Gastroesophageal sphincter (tissue), 4 donors: ENCODE measurements at regions not wholly inside any gene's neighbourhood (a gene's known extent, or its start where the extent isn't known, plus 50 kb on each side); places are given as distances from the start of the nearest gene placed in this dataset.

ENCODE experiments used
- ATAC-seq: fragments of 150-250 bp; one replicate; pipeline ENCODE4 v1.9.1; 2016; ENCODE audit warnings: mild to moderate bottlenecking, moderate library complexity
- H3K27ac ChIP-seq, 4 donors: fragments of 200-600 bp; sonication (generic) in 3 of 4; 1 replicate in 3 of 4; 2 replicates in 1 of 4; pipeline ENCODE4 v1.5.1; 2016 to 2019
- H3K27me3 ChIP-seq: fragments of 200-600 bp; sonication (generic); one replicate; pipeline ENCODE4 v1.5.1; 2019
- H3K36me3 ChIP-seq, 2 donors: fragments of 200-600 bp; sonication (generic); one replicate each; pipeline ENCODE4 v1.5.1; 2019; ENCODE audit warnings: control low read depth in 1 of 2
- H3K4me1 ChIP-seq, 3 donors: fragments of 200-600 bp; sonication (generic); 1 replicate in 2 of 3; 2 replicates in 1 of 3; pipeline ENCODE4 v1.5.1; 2016 to 2019; ENCODE audit warnings: control low read depth in 2 of 3
- H3K4me3 ChIP-seq, 2 donors: fragments of 200-600 bp; sonication (generic); one replicate each; pipeline ENCODE4 v1.5.1; 2019; ENCODE audit warnings: mild to moderate bottlenecking in 1 of 2, moderate library complexity in 1 of 2
- H3K9me3 ChIP-seq, 3 donors: fragments of 200-600 bp; sonication (generic); one replicate each; pipeline ENCODE4 v1.5.1; 2017 to 2019; ENCODE audit warnings: control low read depth in 2 of 3
- EP300 ChIP-seq: sonication (generic); formaldehyde crosslinking; IDR thresholded peaks from one replicate; pipeline ENCODE4 v1.6.1; 2017; ENCODE audit warnings: antibody characterized with exemption, mild to moderate bottlenecking
- POLR2A ChIP-seq, 2 donors: fragments of 450-650 bp; IDR thresholded peaks; one replicate each; pipeline ENCODE4 v1.6.1; 2017; ENCODE audit warnings: antibody characterized with exemption in 2 of 2, mild to moderate bottlenecking in 2 of 2, moderate library complexity in 1 of 2
- POLR2AphosphoS5 ChIP-seq: sonication (generic); formaldehyde crosslinking; IDR thresholded peaks from one replicate; pipeline ENCODE4 v1.6.1; 2017; ENCODE audit warnings: antibody characterized with exemption
- WGBS, 2 donors: methylation state at CpG; one replicate each; pipeline ENCODE4 v1.1.5; 2018; ENCODE audit warnings: low coverage in 1 of 2; 5-methylcytosine and 5-hydroxymethylcytosine counted together
- TF ChIP-seq, protein P1 (sequence below), 4 experiments: fragments of 200-600 bp in 2 of 4; fragments of 450-650 bp in 2 of 4; sonication (generic) in 1 of 4; IDR thresholded peaks; one replicate each; pipeline ENCODE4 v1.5.1; 2017 to 2019; ENCODE audit warnings: antibody characterized with exemption in 4 of 4, mild to moderate bottlenecking in 2 of 4, moderate library complexity in 2 of 4

GRCh38 chr20:4342609-4343008, 93.5 kb upstream of the ADRA1D start:
- TF ChIP-seq POLR2AphosphoS5 (no peak), EP300 (no peak), POLR2A (IDR thresholded peaks at IDR 0.05) (no peak)
- TF ChIP-seq, protein P1, sequence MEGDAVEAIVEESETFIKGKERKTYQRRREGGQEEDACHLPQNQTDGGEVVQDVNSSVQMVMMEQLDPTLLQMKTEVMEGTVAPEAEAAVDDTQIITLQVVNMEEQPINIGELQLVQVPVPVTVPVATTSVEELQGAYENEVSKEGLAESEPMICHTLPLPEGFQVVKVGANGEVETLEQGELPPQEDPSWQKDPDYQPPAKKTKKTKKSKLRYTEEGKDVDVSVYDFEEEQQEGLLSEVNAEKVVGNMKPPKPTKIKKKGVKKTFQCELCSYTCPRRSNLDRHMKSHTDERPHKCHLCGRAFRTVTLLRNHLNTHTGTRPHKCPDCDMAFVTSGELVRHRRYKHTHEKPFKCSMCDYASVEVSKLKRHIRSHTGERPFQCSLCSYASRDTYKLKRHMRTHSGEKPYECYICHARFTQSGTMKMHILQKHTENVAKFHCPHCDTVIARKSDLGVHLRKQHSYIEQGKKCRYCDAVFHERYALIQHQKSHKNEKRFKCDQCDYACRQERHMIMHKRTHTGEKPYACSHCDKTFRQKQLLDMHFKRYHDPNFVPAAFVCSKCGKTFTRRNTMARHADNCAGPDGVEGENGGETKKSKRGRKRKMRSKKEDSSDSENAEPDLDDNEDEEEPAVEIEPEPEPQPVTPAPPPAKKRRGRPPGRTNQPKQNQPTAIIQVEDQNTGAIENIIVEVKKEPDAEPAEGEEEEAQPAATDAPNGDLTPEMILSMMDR (IDR thresholded peaks at IDR 0.05): no peak
- Histone ChIP-seq H3K27me3 (no peaks in the 10 kb centered on the region), H3K27ac (no peak overlapping the region), H3K9me3 (no peaks in the 10 kb centered on the region), H3K4me1 (peaks cover 0 to 8% (median 0%) of the 10 kb centered on the region in 3 donors), H3K4me3 (no peak overlapping the region), H3K36me3 (no peaks in the 10 kb centered on the region)
- WGBS, 2 donors: 10 to 19% methylated on average over 2 of the region's 2 CpGs
- no peak for ATAC-seq

- H3K9me3 ChIP-seq: no peaks in the 10 kb centered on the region
- no peak for TF ChIP-seq POLR2AphosphoS5
- TF ChIP-seq, protein P1 (IDR thresholded peaks at IDR 0.05): no peak
- TF ChIP-seq POLR2A (IDR thresholded peaks at IDR 0.05): no peak
- TF ChIP-seq EP300: no peak
- no peak for ATAC-seq
- WGBS, 2 donors: 32 to 43% methylated on average over 6 of the region's 6 CpGs
- H3K27ac ChIP-seq: no peak overlapping the region
- no peaks in the 10 kb centered on the region for H3K36me3 ChIP-seq
- H3K4me3 ChIP-seq: no peak overlapping the region
- no peaks in the 10 kb centered on the region for H3K27me3 ChIP-seq
- peaks cover 0 to 8% (median 0%) of the 10 kb centered on the region in 3 donors for H3K4me1 ChIP-seq
Observed at GRCh38 chr20:4341804-4342485, 92.9 kb upstream of the ADRA1D start.

GRCh38 chr20:4335722-4336121, 86.6 kb upstream of the ADRA1D start:
- Histone ChIP-seq H3K36me3 (no peaks in the 10 kb centered on the region), H3K9me3 (no peaks in the 10 kb centered on the region), H3K27ac (no peak overlapping the region), H3K27me3 (no peaks in the 10 kb centered on the region), H3K4me3 (no peak overlapping the region), H3K4me1 (no peaks in the 10 kb centered on the region)
- no peak for ATAC-seq
- no peak for TF ChIP-seq POLR2AphosphoS5
- no peak for TF ChIP-seq POLR2A (IDR thresholded peaks at IDR 0.05)
- TF ChIP-seq EP300: no peak
- TF ChIP-seq, protein P1 (IDR thresholded peaks at IDR 0.05): no peak
- 50 to 81% methylated on average over 1 of the region's 1 CpG for WGBS, 2 donors

DNA sequence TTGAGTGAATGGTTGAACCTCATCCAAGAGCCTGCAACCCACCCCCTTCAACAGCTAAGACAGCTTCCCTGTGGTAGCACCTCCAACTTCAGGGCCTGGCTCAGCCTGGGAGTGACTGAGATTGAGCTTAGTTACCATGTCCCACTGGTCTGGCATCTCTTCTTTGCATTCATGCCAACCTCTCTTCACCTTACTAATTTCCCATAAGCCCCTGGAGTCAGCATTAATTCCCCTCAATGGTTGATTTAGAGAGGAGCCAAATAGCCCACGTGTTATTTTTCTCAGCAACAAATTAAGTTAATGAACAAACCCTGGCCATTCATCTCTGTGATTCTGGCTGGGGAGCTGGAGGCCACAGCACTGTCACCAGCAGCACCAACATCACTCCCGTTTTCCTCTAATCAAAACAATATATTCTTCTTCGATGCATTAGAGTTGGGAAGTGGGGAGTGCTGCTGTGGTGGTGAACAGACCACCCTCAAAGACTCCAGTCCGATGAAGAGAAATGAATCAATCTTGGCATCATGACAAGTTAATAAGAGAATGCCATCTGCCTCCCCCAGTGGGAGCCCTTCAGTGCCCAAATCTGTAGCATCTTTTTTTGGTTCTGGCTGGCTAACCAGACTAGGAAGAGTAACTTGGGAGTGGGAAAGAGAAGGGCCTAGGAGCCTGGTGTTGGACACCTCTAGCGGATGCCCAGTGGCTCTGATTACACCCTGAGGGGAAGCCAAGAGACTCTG, 83.2 kb upstream of the ADRA1D start:
- H3K27ac ChIP-seq: no peak overlapping the region
- H3K4me3 ChIP-seq: no peak overlapping the region
- no peaks in the 10 kb centered on the region for H3K4me1 ChIP-seq
- WGBS, 2 donors: 67 to 91% methylated on average over 4 to 5 of the region's 5 CpGs
- H3K27me3 ChIP-seq: no peaks in the 10 kb centered on the region
- no peak for TF ChIP-seq EP300
- no peak for TF ChIP-seq POLR2A (IDR thresholded peaks at IDR 0.05)
- no peak for TF ChIP-seq POLR2AphosphoS5
- TF ChIP-seq, protein P1 (IDR thresholded peaks at IDR 0.05): no peak
- no peaks in the 10 kb centered on the region for H3K9me3 ChIP-seq
- ATAC-seq: no peak
- H3K36me3 ChIP-seq: no peaks in the 10 kb centered on the region

DNA sequence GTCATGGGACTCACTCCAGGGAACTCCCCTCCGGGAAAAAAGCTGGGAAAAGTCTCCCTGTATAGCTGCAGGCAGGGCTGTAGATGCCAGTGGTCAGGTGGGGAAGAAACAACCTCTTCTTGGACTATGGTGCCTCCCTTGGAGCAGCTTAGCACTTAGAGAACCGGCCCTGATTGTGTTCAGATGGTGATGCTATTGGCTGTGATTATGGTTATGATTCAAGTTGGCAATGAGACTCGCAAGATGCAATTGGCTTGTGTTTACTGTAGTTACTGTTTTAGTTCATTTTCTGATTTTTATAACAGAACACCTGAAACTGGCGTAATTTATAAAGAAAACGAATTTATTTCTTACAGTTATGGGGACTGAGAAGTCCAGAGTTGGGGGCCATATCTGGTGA, 80.9 kb upstream of the ADRA1D start:
- no peak for ATAC-seq
- H3K36me3 ChIP-seq: no peaks in the 10 kb centered on the region
- TF ChIP-seq POLR2AphosphoS5: no peak
- TF ChIP-seq POLR2A (IDR thresholded peaks at IDR 0.05): no peak
- TF ChIP-seq, protein P1 (IDR thresholded peaks at IDR 0.05): no peak
- TF ChIP-seq EP300: no peak
- WGBS, 2 donors: 54 to 76% methylated on average over 3 of the region's 5 CpGs
- H3K27me3 ChIP-seq: no peaks in the 10 kb centered on the region
- H3K4me1 ChIP-seq: no peaks in the 10 kb centered on the region
- H3K4me3 ChIP-seq: no peak overlapping the region
- no peak overlapping the region for H3K27ac ChIP-seq
- H3K9me3 ChIP-seq: no peaks in the 10 kb centered on the region
